ENCODE measurements at regions not wholly inside any gene's neighbourhood (a gene's known extent, or its start where the extent isn't known, plus 50 kb on each side); places are given as distances from the start of the nearest gene placed in this dataset.

GRCh38 chr5:110017854-110018253 lies 328.1 kb downstream of the MAN2A1 start:
- POLR2A ChIA-PET, result no interaction called here
- DNase-seq (ENCODE audit: low read depth, low spot score) (no peak), ATAC-seq (no peak)
- no peak overlapping the region for H3K27ac ChIP-seq (ENCODE audit: low read length)
- H3K27me3 ChIP-seq (ENCODE audit: control insufficient read depth, insufficient read depth, low read length), result no peaks in the 10 kb centered on the region
- CTCF ChIA-PET, result no interaction called here
- H3K36me3 ChIP-seq (ENCODE audit: control insufficient read depth, insufficient read depth, low read length), result no peaks in the 10 kb centered on the region
- BruUV-seq (replicated peaks), result no TSS peak
- no peaks in the 10 kb centered on the region for H3K9me3 ChIP-seq (ENCODE audit: control insufficient read depth, insufficient read depth, low read depth, low read length)
- TF ChIP-seq TCF7L2 (IDR thresholded peaks at IDR 0.05; ENCODE audit: low read depth, low read length) (no peak), POLR2AphosphoS5 (IDR thresholded peaks at IDR 0.05; ENCODE audit: low read depth, low read length) (no peak), SIN3A (IDR thresholded peaks at IDR 0.05; ENCODE audit: borderline replicate concordance, insufficient read depth, low read depth, low read length) (no peak)
- TF ChIP-seq, protein P1, sequence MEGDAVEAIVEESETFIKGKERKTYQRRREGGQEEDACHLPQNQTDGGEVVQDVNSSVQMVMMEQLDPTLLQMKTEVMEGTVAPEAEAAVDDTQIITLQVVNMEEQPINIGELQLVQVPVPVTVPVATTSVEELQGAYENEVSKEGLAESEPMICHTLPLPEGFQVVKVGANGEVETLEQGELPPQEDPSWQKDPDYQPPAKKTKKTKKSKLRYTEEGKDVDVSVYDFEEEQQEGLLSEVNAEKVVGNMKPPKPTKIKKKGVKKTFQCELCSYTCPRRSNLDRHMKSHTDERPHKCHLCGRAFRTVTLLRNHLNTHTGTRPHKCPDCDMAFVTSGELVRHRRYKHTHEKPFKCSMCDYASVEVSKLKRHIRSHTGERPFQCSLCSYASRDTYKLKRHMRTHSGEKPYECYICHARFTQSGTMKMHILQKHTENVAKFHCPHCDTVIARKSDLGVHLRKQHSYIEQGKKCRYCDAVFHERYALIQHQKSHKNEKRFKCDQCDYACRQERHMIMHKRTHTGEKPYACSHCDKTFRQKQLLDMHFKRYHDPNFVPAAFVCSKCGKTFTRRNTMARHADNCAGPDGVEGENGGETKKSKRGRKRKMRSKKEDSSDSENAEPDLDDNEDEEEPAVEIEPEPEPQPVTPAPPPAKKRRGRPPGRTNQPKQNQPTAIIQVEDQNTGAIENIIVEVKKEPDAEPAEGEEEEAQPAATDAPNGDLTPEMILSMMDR (IDR thresholded peaks at IDR 0.05), result no peak
- TF ChIP-seq, protein P2, sequence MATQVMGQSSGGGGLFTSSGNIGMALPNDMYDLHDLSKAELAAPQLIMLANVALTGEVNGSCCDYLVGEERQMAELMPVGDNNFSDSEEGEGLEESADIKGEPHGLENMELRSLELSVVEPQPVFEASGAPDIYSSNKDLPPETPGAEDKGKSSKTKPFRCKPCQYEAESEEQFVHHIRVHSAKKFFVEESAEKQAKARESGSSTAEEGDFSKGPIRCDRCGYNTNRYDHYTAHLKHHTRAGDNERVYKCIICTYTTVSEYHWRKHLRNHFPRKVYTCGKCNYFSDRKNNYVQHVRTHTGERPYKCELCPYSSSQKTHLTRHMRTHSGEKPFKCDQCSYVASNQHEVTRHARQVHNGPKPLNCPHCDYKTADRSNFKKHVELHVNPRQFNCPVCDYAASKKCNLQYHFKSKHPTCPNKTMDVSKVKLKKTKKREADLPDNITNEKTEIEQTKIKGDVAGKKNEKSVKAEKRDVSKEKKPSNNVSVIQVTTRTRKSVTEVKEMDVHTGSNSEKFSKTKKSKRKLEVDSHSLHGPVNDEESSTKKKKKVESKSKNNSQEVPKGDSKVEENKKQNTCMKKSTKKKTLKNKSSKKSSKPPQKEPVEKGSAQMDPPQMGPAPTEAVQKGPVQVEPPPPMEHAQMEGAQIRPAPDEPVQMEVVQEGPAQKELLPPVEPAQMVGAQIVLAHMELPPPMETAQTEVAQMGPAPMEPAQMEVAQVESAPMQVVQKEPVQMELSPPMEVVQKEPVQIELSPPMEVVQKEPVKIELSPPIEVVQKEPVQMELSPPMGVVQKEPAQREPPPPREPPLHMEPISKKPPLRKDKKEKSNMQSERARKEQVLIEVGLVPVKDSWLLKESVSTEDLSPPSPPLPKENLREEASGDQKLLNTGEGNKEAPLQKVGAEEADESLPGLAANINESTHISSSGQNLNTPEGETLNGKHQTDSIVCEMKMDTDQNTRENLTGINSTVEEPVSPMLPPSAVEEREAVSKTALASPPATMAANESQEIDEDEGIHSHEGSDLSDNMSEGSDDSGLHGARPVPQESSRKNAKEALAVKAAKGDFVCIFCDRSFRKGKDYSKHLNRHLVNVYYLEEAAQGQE (IDR thresholded peaks at IDR 0.05; ENCODE audit: insufficient read depth in 1 of 2, low read depth in 2 of 2, low read length in 1 of 2), result no peak
- H3K4me1 ChIP-seq (ENCODE audit: control insufficient read depth, insufficient read depth, low read length), result no peaks in the 10 kb centered on the region
- intact Hi-C loops (cut with micrococcal nuclease; ENCODE audit: unreplicated experiment) (no loop called here), in situ Hi-C loops (cut with HindIII; ENCODE audit: low pct_unique_long_range_greater_than_20kb, low sequenced_read_pairs) (no loop called here)
- H3K4me3 ChIP-seq (ENCODE audit: low read depth in 2 of 2, low read length in 2 of 2), result no peak overlapping the region

- no peaks in the 10 kb centered on the region for H3K36me3 ChIP-seq (ENCODE audit: control insufficient read depth, insufficient read depth, low read length)
- no peak overlapping the region for H3K27ac ChIP-seq (ENCODE audit: low read length)
- no peak for DNase-seq (ENCODE audit: low read depth, low spot score)
- H3K9me3 ChIP-seq (ENCODE audit: control insufficient read depth, insufficient read depth, low read depth, low read length), result no peaks in the 10 kb centered on the region
- intact Hi-C loops (cut with micrococcal nuclease; ENCODE audit: unreplicated experiment) (no loop called here), in situ Hi-C loops (cut with HindIII; ENCODE audit: low pct_unique_long_range_greater_than_20kb, low sequenced_read_pairs) (no loop called here)
- no peak for ATAC-seq
- CTCF ChIA-PET, result no interaction called here
- TF ChIP-seq POLR2AphosphoS5 (IDR thresholded peaks at IDR 0.05; ENCODE audit: low read depth, low read length), result no peak
- TF ChIP-seq TCF7L2 (IDR thresholded peaks at IDR 0.05; ENCODE audit: low read depth, low read length), result no peak
- TF ChIP-seq, protein P1 (IDR thresholded peaks at IDR 0.05), result no peak
- no peak for TF ChIP-seq SIN3A (IDR thresholded peaks at IDR 0.05; ENCODE audit: borderline replicate concordance, insufficient read depth, low read depth, low read length)
- TF ChIP-seq, protein P2 (IDR thresholded peaks at IDR 0.05; ENCODE audit: insufficient read depth in 1 of 2, low read depth in 2 of 2, low read length in 1 of 2), result no peak
- POLR2A ChIA-PET, result no interaction called here
- H3K27me3 ChIP-seq (ENCODE audit: control insufficient read depth, insufficient read depth, low read length), result no peaks in the 10 kb centered on the region
- H3K4me1 ChIP-seq (ENCODE audit: control insufficient read depth, insufficient read depth, low read length), result no peaks in the 10 kb centered on the region
- no peak overlapping the region for H3K4me3 ChIP-seq (ENCODE audit: low read depth in 2 of 2, low read length in 2 of 2)
- BruUV-seq (replicated peaks), result no TSS peak
These were observed 328.8 kb downstream of the MAN2A1 start for GRCh38 chr5:110018509-110018908.

All from Panc1 (cell line).